ENCODE measurements at regions not wholly inside any gene's neighbourhood (a gene's known extent, or its start where the extent isn't known, plus 50 kb on each side); places are given as distances from the start of the nearest gene placed in this dataset.

GRCh38 chr4:138488533-138488932 lies 246.4 kb upstream of the SLC7A11 start:
- no peak overlapping the region for H3K27ac ChIP-seq
- no peaks in the 10 kb centered on the region for H3K27me3 ChIP-seq
- ATAC-seq: no peak
- H3K4me3 ChIP-seq: no peak overlapping the region
- H3K36me3 ChIP-seq: no peaks in the 10 kb centered on the region
- TF ChIP-seq CTCF (IDR thresholded peaks at IDR 0.05): no peak
- H3K9me3 ChIP-seq: peaks cover 0 to 13% (median 0%) of the 10 kb centered on the region in 11 donors
- intact Hi-C loops (cut with DNase I): no loop called here
- peaks cover 0 to 17% (median 7%) of the 10 kb centered on the region in 9 donors for H3K4me1 ChIP-seq
- WGBS, 2 donors: 71 to 77% methylated on average over 4 of the region's 4 CpGs
- no peak for DNase-seq

- ATAC-seq (no peak), DNase-seq (no peak)
- TF ChIP-seq CTCF (IDR thresholded peaks at IDR 0.05): no peak
- 46 to 47% methylated on average over 4 of the region's 4 CpGs for WGBS, 2 donors
- peaks cover 0 to 13% (median 0%) of the 10 kb centered on the region in 11 donors for H3K9me3 ChIP-seq
- no peaks in the 10 kb centered on the region for H3K27me3 ChIP-seq
- intact Hi-C loops (cut with DNase I): no loop called here
- no peaks in the 10 kb centered on the region for H3K36me3 ChIP-seq
- no peak overlapping the region for H3K4me3 ChIP-seq
- no peak overlapping the region for H3K27ac ChIP-seq
- H3K4me1 ChIP-seq: peaks cover 0 to 17% (median 7%) of the 10 kb centered on the region in 9 donors
These were observed 245.5 kb upstream of the SLC7A11 start for GRCh38 chr4:138487670-138488069.

GRCh38 chr4:138487230-138487629 lies 245.1 kb upstream of the SLC7A11 start:
- no peak for TF ChIP-seq CTCF (IDR thresholded peaks at IDR 0.05)
- H3K36me3 ChIP-seq: no peaks in the 10 kb centered on the region
- no peak overlapping the region for H3K27ac ChIP-seq
- H3K4me3 ChIP-seq: no peak overlapping the region
- intact Hi-C loops (cut with DNase I): no loop called here
- peak in 1 of 8 donors; percentile 61 for ATAC-seq
- peaks cover 0 to 17% (median 7%) of the 10 kb centered on the region in 9 donors for H3K4me1 ChIP-seq
- no peaks in the 10 kb centered on the region for H3K27me3 ChIP-seq
- H3K9me3 ChIP-seq: peaks cover 0 to 13% (median 0%) of the 10 kb centered on the region in 11 donors
- no peak for DNase-seq
- 28 to 52% methylated on average over 2 of the region's 2 CpGs for WGBS, 2 donors

- H3K36me3 ChIP-seq: no peaks in the 10 kb centered on the region
- WGBS, 2 donors: 91 to 97% methylated on average over 3 of the region's 3 CpGs
- H3K4me3 ChIP-seq: no peak overlapping the region
- H3K27me3 ChIP-seq: no peaks in the 10 kb centered on the region
- H3K9me3 ChIP-seq: no peaks in the 10 kb centered on the region
- H3K4me1 ChIP-seq: peaks cover 0 to 17% (median 7%) of the 10 kb centered on the region in 9 donors
- DNase-seq: no peak
- TF ChIP-seq CTCF (IDR thresholded peaks at IDR 0.05): no peak
- no peak overlapping the region for H3K27ac ChIP-seq
- intact Hi-C loops (cut with DNase I): no loop called here
- ATAC-seq: no peak
These were observed 243.3 kb upstream of the SLC7A11 start for GRCh38 chr4:138485498-138485897.

Data from heart right ventricle (tissue), 16 donors.